AG09309 (cell line): ENCODE measurements at regions not wholly inside any gene's neighbourhood (a gene's known extent, or its start where the extent isn't known, plus 50 kb on each side); places are given as distances from the start of the nearest gene placed in this dataset.
A peak's percentile ranks its signal among the peaks of the same experiment; 100 is the strongest.

Experiments used
- DNase-seq: peaks from one replicate; pipeline ENCODE4 v3.0.0-alpha.2; 2010; ENCODE audit warnings: low read depth
- H3K4me3 ChIP-seq: 2 replicates; pipeline ENCODE4 v1.5.1; 2011; ENCODE audit warnings: mild to moderate bottlenecking, low read depth, low read length, moderate library complexity; ENCODE audit not compliant: control insufficient read depth
- TF ChIP-seq, protein P1 (sequence below): IDR thresholded peaks from 2 replicates; pipeline ENCODE4 v1.5.1; 2011; ENCODE audit warnings: mild to moderate bottlenecking, low read depth, low read length, inconsistent platforms; ENCODE audit not compliant: insufficient read depth, control insufficient read depth; ENCODE audit errors: missing control alignments

DNA sequence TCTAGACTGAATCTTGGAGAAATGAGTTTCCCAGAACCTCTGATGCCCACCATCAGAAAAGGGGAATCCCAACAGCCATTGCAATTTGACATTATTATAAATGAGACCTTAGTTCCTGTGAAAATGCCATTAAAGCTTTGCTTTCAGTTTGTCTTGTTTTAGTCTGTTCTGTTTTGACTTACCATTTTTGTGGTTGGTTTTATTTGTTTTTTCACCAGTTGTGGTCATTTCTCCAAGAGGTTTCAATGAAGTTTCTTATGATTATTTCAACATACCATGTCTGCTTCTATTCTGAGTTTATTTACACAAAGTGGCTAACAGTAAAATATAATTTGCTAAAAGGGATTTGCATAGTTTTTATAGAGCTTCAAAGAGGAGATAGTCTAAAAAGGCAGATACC, 175.0 kb upstream of the MCTP2 start:
- DNase-seq = peak; percentile 57
- H3K4me3 ChIP-seq = no peak overlapping the region
- TF ChIP-seq, protein P1, sequence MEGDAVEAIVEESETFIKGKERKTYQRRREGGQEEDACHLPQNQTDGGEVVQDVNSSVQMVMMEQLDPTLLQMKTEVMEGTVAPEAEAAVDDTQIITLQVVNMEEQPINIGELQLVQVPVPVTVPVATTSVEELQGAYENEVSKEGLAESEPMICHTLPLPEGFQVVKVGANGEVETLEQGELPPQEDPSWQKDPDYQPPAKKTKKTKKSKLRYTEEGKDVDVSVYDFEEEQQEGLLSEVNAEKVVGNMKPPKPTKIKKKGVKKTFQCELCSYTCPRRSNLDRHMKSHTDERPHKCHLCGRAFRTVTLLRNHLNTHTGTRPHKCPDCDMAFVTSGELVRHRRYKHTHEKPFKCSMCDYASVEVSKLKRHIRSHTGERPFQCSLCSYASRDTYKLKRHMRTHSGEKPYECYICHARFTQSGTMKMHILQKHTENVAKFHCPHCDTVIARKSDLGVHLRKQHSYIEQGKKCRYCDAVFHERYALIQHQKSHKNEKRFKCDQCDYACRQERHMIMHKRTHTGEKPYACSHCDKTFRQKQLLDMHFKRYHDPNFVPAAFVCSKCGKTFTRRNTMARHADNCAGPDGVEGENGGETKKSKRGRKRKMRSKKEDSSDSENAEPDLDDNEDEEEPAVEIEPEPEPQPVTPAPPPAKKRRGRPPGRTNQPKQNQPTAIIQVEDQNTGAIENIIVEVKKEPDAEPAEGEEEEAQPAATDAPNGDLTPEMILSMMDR = no peak

DNA sequence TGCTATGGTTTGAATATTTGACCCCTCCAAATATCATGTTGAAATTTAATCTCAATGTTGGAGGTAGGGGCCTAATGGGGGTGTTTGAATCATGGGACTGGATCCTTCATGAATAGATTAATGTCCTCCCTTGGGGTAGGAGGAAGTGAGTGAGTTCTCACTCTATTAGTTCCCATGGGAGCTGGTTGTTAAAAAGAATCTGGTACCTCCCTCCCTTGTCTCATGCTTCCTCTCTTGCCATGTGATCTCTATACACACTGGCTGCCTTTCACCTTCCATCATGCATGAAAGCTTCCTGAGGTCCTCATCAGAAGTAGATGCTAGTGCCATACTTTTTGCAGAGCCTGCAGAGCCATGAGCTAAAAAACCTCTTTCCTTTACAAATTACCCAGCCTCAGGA, 177.7 kb upstream of the MCTP2 start:
- TF ChIP-seq, protein P1 = no peak
- H3K4me3 ChIP-seq = no peak overlapping the region
- no peak for DNase-seq

DNA sequence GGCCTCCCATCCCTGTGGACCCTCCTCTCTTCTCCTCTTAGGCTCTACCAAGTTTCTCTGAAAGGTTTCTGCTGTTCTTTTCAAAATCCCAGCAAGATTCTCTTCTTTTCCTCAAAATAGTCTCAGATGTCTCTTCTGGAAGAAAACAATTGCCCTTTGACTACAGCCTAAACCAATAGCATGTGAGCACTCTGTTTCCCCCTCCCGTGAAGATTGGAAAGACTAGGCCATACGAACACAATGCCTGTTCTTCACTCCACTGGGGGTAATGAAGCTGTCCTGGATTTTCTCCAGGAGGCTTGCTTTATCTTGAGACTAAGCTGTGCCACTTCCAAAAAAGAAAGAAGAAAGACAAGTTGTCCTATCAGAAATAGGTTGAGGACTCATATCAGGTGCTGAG, 178.7 kb upstream of the MCTP2 start:
- H3K4me3 ChIP-seq = no peak overlapping the region
- TF ChIP-seq, protein P1 = no peak
- DNase-seq = no peak

DNA sequence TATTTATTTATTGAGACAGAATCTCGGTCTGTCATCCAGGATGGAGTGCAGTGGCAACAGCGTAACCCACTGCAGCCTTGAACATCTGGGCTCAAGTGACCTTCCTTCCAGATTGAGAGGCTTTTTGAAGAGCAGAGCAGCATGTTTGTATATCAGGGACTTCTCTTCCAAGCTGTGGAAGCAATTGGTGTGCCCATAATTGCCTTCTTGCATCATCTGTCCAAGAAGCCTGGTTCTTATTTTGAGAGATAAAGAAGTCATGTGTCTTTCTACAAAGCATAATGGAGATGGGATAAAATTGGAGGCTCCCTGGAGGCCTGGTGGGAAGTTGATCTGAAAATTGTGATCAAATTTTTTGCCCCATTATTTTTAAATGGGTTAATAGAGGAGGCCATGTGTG, 183.8 kb upstream of the MCTP2 start:
- no peak overlapping the region for H3K4me3 ChIP-seq
- no peak for DNase-seq
- TF ChIP-seq, protein P1 = no peak

DNA sequence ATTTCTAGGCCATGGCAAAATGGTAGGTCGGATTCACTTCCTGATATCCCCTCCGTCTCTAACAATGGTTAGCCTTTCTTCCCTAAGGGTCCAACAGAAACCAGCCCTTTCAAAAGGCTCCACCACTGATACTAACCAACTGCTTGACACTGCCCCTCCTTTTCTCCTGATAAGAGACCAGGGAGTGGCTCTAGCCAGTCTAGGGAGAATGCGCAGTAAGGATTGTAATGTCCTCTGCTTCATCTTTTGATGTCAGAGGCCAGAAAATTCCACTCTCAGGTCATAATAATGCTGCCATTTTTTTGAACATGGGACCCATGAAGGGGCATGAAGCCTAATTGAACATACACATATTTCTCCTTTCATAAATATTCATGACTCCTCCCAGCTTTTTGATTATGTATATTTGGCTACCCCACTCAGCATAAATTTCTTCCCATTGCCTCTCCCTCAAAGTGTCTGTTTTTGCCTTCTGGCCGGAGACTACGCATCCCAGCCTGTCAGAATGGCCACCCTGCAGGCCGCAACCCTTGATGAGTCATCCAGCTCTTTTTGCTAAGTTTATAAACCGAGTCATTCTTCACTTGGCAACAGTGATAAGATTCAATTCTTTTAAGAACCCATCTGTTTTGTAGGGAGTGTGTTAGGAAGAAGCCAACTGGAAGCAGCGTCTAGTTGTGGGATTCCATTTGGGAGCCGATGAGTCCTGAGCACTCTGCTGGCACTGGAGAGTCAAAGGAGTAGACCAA, 189.0 kb upstream of the MCTP2 start:
- H3K4me3 ChIP-seq = no peak overlapping the region
- TF ChIP-seq, protein P1 = no peak
- DNase-seq = no peak

DNA sequence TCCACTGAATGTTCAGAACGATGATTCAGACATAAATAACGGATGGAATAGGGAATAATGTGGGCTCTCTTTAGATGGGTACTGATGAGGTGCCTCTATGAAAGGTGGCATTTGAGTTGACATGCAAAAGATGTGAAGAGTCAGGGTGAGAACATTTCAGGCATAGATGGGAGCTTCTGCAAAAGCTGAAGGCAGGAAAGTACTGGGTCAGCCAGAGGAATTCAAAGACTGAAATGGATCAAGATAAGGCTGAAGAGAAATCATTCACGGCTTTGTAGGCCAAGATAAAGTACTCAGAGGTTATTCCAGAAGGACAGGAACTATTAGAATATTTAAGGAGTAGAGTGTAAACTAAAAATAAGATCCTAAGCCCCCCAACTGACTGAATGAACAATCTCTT, 189.6 kb upstream of the MCTP2 start:
- TF ChIP-seq, protein P1 = no peak
- no peak overlapping the region for H3K4me3 ChIP-seq
- no peak for DNase-seq

DNA sequence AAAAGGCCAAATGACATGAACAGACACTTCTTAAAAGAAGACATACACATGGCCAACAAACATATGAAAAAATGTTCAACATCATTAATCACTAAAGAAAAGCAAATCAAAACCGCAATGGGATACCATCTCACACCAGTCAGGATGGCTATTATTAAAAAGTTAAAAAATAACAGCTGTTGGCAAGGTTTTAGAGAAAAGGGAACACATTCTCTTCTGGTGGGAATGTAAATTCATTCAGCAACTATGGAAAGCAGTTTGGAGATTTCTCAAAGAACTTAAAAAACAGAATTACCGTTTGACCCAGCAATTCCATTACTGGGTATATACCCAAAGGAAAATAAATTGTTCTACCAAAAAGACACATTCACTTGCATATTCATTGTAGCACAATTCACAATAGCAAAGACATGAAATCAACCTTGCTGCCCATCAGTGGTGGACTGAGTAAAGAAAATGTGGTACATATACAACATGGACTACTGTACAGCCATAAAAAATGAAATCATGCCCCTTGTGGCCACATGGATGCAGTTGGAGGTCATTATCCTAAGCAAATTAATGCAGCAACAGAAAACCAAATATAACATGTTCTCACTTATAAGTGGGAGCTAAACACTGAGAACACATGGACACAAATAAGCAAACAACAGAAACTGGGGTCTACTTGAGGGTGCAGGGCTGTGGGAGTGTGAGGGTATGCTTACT, 190.7 kb upstream of the MCTP2 start:
- no peak overlapping the region for H3K4me3 ChIP-seq
- no peak for DNase-seq
- TF ChIP-seq, protein P1 = no peak
